Transverse colon (tissue), 3 donors: ENCODE measurements at regions not wholly inside any gene's neighbourhood (a gene's known extent, or its start where the extent isn't known, plus 50 kb on each side); places are given as distances from the start of the nearest gene placed in this dataset.

Experiments used
- CTCF ChIP-seq, 5 experiments: fragments of 200-600 bp in 3 of 5; fragments of 450-650 bp in 2 of 5; sonication (generic) in 3 of 5; IDR thresholded peaks; 1 replicate in 2 of 5; 2 replicates in 3 of 5; pipeline ENCODE4 v1.5.1; 2016 to 2017; ENCODE audit warnings: antibody characterized with exemption in 5 of 5, inconsistent platforms in 3 of 5, mild to moderate bottlenecking in 2 of 5, moderate library complexity in 1 of 5
- EP300 ChIP-seq: sonication (generic); formaldehyde crosslinking; IDR thresholded peaks from one replicate; pipeline ENCODE4 v1.6.1; 2017; ENCODE audit warnings: antibody characterized with exemption, low read depth
- POLR2A ChIP-seq: fragments of 450-650 bp; IDR thresholded peaks from one replicate; pipeline ENCODE4 v1.6.1; 2016; ENCODE audit warnings: antibody characterized with exemption, mild to moderate bottlenecking, moderate library complexity

GRCh38 chr1:214106375-214106774, 118.6 kb downstream of the PROX1 start:
- TF ChIP-seq CTCF (IDR thresholded peaks at IDR 0.05) (no peak), POLR2A (no peak), EP300 (no peak)
